ENCODE measurements at regions not wholly inside any gene's neighbourhood (a gene's known extent, or its start where the extent isn't known, plus 50 kb on each side); places are given as distances from the start of the nearest gene placed in this dataset.
A peak's percentile ranks its signal among the peaks of the same experiment; 100 is the strongest.

DNA sequence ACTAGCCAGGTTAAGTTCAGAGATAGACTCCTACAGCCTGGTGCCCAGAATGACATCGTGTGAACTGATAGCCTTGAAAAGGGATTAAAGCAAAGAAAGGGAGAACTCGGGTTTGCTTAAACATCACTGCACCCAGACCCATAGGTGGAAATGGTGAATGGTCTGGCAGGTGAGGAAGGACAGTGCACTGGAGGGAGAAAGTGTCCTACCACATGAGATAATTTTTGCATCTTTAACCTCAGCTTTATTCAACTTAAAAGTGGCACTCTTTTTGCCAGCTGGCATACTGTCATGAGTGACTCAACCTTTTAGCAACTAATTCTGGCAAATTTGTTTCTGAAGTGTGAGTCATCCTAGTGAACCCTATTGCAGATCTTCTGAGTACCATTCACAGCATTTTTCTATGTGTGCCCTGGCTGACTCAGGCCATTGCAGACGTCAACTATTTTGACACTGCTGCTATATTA, 53.0 kb upstream of the DAPP1 start:
- Histone ChIP-seq H3K27ac (no peak overlapping the region), H3K4me3 (no peak overlapping the region), H3K4me1 (ENCODE audit: control insufficient read depth in 1 of 2, low read depth in 2 of 2) (peaks cover 4 to 30% of the 10 kb centered on the region in 2 donors), H3K36me3 (no peaks in the 10 kb centered on the region), H3K27me3 (replicated peaks; ENCODE audit: insufficient read depth) (no peaks in the 10 kb centered on the region), H3K9me3 (no peaks in the 10 kb centered on the region)
- DNase-seq (ENCODE audit: low spot score) (peak; percentile 60), ATAC-seq (ENCODE audit: insufficient number of reproducible peaks, low FRiP score, low read depth) (peak; percentile 100)
- TF ChIP-seq, protein P1, sequence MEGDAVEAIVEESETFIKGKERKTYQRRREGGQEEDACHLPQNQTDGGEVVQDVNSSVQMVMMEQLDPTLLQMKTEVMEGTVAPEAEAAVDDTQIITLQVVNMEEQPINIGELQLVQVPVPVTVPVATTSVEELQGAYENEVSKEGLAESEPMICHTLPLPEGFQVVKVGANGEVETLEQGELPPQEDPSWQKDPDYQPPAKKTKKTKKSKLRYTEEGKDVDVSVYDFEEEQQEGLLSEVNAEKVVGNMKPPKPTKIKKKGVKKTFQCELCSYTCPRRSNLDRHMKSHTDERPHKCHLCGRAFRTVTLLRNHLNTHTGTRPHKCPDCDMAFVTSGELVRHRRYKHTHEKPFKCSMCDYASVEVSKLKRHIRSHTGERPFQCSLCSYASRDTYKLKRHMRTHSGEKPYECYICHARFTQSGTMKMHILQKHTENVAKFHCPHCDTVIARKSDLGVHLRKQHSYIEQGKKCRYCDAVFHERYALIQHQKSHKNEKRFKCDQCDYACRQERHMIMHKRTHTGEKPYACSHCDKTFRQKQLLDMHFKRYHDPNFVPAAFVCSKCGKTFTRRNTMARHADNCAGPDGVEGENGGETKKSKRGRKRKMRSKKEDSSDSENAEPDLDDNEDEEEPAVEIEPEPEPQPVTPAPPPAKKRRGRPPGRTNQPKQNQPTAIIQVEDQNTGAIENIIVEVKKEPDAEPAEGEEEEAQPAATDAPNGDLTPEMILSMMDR (IDR thresholded peaks at IDR 0.05) = no peak

DNA sequence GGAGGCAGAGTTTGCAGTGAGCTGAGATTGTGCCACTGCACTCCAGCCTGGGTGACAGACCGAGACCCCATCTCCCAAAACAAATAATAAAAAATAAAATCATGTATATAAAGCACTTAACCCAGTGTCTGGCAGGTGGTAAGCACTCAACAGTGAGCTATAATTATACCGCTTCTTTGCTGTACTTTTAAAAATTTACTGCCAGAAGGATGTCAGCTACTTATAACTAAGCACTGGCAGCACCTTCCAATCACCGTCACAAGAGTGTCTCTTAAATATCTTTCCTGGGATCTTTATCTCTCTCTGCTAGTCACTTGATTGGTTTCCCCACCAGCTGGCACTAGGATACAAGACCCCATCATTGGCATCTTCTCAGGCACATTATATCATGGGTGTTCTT, 53.9 kb upstream of the DAPP1 start:
- DNase-seq (ENCODE audit: low spot score) = no peak
- H3K27me3 ChIP-seq (replicated peaks; ENCODE audit: insufficient read depth) = no peaks in the 10 kb centered on the region
- H3K36me3 ChIP-seq = no peaks in the 10 kb centered on the region
- TF ChIP-seq, protein P1 (IDR thresholded peaks at IDR 0.05) = no peak
- peaks cover 4 to 30% of the 10 kb centered on the region in 2 donors for H3K4me1 ChIP-seq (ENCODE audit: control insufficient read depth in 1 of 2, low read depth in 2 of 2)
- H3K9me3 ChIP-seq = no peaks in the 10 kb centered on the region
- no peak overlapping the region for H3K4me3 ChIP-seq
- peak; percentile 7 for ATAC-seq (ENCODE audit: insufficient number of reproducible peaks, low FRiP score, low read depth)
- H3K27ac ChIP-seq = no peak overlapping the region

DNA sequence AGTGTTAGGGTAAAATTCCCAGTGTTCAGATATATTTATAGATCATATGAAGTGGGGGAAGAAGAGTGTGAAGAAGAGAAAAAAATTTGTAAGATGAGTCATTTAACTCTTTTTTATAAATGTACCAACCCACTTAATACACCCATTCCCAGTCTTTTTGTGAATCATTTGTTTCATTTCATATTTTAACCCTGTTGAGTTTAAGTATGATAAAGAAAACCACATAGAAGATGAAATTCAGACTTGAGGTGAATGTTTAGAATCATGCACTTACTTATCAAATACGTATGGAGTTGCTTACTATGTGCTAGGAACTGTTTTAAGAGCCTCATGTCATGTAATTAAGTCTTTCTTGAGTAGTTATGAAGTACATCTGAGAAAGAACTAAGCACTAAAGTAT, 56.6 kb upstream of the DAPP1 start:
- no peaks in the 10 kb centered on the region for H3K9me3 ChIP-seq
- H3K36me3 ChIP-seq = no peaks in the 10 kb centered on the region
- no peak overlapping the region for H3K27ac ChIP-seq
- H3K4me1 ChIP-seq (ENCODE audit: control insufficient read depth in 1 of 2, low read depth in 2 of 2) = peaks cover 11 to 40% of the 10 kb centered on the region in 2 donors
- no peaks in the 10 kb centered on the region for H3K27me3 ChIP-seq (replicated peaks; ENCODE audit: insufficient read depth)
- no peak overlapping the region for H3K4me3 ChIP-seq
- TF ChIP-seq, protein P1 (IDR thresholded peaks at IDR 0.05) = no peak
- DNase-seq (ENCODE audit: low spot score) (no peak), ATAC-seq (ENCODE audit: insufficient number of reproducible peaks, low FRiP score, low read depth) (no peak)

DNA sequence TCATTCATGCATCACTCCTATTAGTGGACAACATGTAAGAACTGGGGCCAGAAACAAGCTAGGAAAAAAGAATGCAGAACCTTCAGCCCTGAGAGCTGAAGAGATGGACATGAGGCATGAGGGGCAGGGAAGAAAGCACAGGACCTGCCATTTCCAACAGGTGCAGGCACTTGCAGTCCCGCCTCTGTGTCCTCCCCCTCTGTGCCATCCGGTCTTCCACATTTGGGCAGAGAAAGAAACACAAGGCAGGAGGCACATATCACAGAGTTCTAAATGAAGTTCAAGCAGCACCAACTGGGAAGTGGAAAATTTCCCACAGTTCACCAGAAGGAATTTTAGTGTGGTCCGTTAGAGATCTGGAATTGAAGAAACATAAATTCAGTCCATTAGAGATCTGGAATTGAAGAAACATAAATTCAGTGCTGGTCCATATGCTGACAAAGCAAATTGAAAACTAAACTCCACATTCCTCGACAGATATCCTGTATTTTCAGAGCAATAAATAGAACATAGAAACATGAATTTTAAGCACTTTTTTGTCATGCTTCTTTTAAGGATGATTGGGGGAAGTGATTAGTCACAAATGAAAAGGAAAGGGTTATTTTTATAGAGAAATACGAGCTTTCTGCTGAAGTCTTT, 57.2 kb upstream of the DAPP1 start:
- no peak overlapping the region for H3K4me3 ChIP-seq
- ATAC-seq (ENCODE audit: insufficient number of reproducible peaks, low FRiP score, low read depth) = no peak

DNA sequence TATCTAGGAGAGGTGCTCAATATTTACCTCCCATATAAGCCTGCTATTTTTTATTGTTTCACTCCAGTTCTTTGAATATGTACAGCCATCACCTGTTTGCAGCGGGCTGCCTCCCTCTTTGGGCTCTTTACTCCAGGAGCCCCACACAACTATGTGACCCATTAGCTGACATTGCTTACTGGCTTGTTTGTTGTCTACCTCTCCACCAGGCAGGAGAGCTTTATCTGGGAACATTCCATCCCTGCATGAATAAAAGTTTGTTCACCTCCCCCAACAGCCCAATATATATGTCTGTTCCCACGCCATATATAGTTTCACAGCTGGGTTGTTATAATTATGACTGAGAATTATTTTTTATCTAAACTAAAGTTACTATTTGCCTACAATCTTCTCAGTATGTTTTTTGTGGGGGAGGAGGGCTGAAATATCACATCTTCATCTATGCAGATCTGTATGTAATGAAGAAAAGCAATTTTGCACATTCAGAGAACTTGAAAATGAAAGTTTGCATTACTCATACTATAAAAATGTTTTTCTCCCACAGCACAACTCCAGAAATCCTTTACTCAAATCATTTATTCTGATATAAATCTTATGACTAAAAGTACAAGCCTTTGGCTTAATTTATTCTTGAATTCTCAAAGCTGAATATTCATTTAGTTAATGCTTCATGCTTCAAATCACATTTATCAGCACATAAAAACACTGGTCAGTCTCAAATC, 61.2 kb upstream of the DAPP1 start:
- ATAC-seq (ENCODE audit: insufficient number of reproducible peaks, low FRiP score, low read depth) (no peak), DNase-seq (ENCODE audit: low spot score) (no peak)
- Histone ChIP-seq H3K27me3 (replicated peaks; ENCODE audit: insufficient read depth) (no peaks in the 10 kb centered on the region), H3K4me3 (no peak overlapping the region), H3K27ac (peak overlapping the region in 1 of 2 donors; percentile 24), H3K4me1 (ENCODE audit: control insufficient read depth in 1 of 2, low read depth in 2 of 2) (peaks cover 7 to 21% of the 10 kb centered on the region in 2 donors), H3K36me3 (no peaks in the 10 kb centered on the region), H3K9me3 (no peaks in the 10 kb centered on the region)
- TF ChIP-seq, protein P1 (IDR thresholded peaks at IDR 0.05) = no peak

More for the DNA sequence above, 57.2 kb upstream of the DAPP1 start:
- Histone ChIP-seq H3K4me1 (ENCODE audit: control insufficient read depth in 1 of 2, low read depth in 2 of 2) (peaks cover 11 to 36% of the 10 kb centered on the region in 2 donors), H3K27me3 (replicated peaks; ENCODE audit: insufficient read depth) (no peaks in the 10 kb centered on the region), H3K27ac (no peak overlapping the region), H3K36me3 (no peaks in the 10 kb centered on the region), H3K9me3 (no peaks in the 10 kb centered on the region)
- TF ChIP-seq, protein P1 (IDR thresholded peaks at IDR 0.05) = no peak
- no peak for DNase-seq (ENCODE audit: low spot score)

Data from thoracic aorta (tissue), 2 donors.